Keratinocyte (primary cell): ENCODE measurements at regions not wholly inside any gene's neighbourhood (a gene's known extent, or its start where the extent isn't known, plus 50 kb on each side); places are given as distances from the start of the nearest gene placed in this dataset.

Experiments
- CTCF ChIP-seq, 3 experiments: IDR thresholded peaks in 1 of 3; conservative IDR thresholded peaks in 1 of 3; optimal IDR thresholded peaks in 1 of 3; 2 replicates in 2 of 3; 3 replicates in 1 of 3; pipeline versions ENCODE3 to v1.5.1; 2011; ENCODE audit warnings: low read length in 3 of 3, mild to moderate bottlenecking in 3 of 3, moderate library complexity in 2 of 3, control low read depth in 1 of 3, inconsistent platforms in 1 of 3; ENCODE audit not compliant: insufficient read depth in 2 of 3; ENCODE audit errors: extremely low read depth in 1 of 3
- EZH2 ChIP-seq: IDR thresholded peaks from one replicate; pipeline ENCODE4 v1.6.1; 2012; ENCODE audit warnings: inconsistent platforms, mild to moderate bottlenecking, low read length, moderate library complexity

GRCh38 chr12:17652436-17652835 is 437.6 kb downstream of the RERGL start:
- TF ChIP-seq CTCF (optimal IDR thresholded peaks at IDR 0.05 in 1 of 3, IDR thresholded peaks at IDR 0.05 in 1 of 3, conservative IDR thresholded peaks at IDR 0.05 in 1 of 3; ENCODE audit: extremely low read depth in 1 of 3, insufficient read depth in 2 of 3, low read length in 3 of 3) (no peak), EZH2 (no peak)
